ENCODE measurements at regions not wholly inside any gene's neighbourhood (a gene's known extent, or its start where the extent isn't known, plus 50 kb on each side); places are given as distances from the start of the nearest gene placed in this dataset.

DNA sequence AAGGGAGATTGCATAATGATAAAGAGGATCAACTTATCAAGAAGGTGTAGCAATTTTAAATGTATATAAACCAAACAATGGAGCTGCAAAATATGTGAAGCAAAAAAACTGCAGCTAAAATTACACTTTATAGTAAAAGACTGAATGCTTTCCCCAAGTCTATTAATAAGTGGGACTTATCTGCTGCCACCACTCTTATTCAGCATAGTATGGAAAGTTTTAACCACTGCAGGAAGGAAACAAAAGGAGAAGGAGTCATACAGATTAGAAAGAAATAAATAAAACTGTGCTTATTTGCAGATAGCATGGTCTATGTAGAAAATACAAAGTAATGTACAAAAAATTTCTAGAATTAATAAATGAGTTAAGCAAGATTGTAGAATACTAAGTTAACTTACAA lies 94.1 kb upstream of the GK2 start:
- no peak for TF ChIP-seq SUZ12 (IDR thresholded peaks at IDR 0.05; ENCODE audit: extremely low read depth, insufficient read depth, insufficient read length)
- TF ChIP-seq ZNF274 (IDR thresholded peaks at IDR 0.05; ENCODE audit: low read depth, low read length), result no peak
